GM18505 (cell line): ENCODE measurements at regions not wholly inside any gene's neighbourhood (a gene's known extent, or its start where the extent isn't known, plus 50 kb on each side); places are given as distances from the start of the nearest gene placed in this dataset.
A peak's percentile ranks its signal among the peaks of the same experiment; 100 is the strongest.

Experiments
- ATAC-seq: cut with Tn5 transposase; IDR thresholded peaks from one replicate; pipeline ENCODE4 v1.9.1; 2021; ENCODE audit not compliant: unreplicated experiment
- POLR2A ChIP-seq: IDR thresholded peaks from 4 replicates; pipeline ENCODE4 v1.6.1; 2011; ENCODE audit warnings: borderline replicate concordance; ENCODE audit not compliant: insufficient read depth, insufficient read length; ENCODE audit errors: extremely low read depth

DNA sequence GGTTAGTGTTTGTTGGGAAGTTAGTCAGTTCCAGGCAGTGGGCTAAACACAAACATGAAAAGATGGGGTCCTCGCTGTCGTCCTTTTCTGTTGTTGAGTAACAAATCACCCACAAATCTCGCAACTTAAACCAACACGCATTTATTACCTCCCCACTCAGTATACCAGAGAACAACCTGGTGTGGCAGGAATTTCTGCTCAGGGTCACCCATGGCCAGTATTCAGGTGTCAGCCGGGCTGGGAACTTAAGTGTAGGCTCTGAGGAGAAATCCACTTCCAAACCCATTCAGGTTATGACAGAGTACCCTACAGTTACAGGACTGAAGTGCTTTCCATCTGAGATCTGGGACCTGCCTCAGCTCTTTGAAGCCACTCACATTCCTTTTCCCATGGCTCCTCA lies 73.6 kb upstream of the SP4 start:
- TF ChIP-seq POLR2A: no peak

DNA sequence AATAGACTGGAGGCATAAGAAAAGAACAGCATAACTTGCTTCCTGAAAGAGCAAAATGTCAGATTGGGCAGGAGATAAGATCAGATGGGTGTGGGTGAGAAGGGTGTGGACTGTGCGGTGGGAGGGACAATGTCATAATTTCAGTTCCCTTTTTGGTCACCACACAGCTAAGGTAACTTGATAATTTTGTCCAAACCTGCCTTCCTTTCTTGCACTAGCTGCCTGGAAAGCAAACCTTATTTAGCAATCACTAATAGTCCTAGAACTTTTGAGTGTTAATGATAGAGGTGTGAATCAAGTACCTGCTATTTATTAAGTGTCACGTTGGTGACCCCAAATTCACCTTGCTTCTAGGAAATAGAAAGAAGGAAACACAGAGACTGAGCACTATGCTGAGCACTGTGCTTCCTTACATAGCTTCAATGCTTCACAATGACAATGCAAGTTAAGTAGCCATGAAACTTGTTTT lies 72.4 kb upstream of the SP4 start:
- TF ChIP-seq POLR2A: no peak
- ATAC-seq: peak; percentile 75

More for the DNA sequence above, 73.6 kb upstream of the SP4 start:
- no peak for ATAC-seq

- no peak for TF ChIP-seq POLR2A
- no peak for ATAC-seq
These were observed 71.3 kb upstream of the SP4 start for GRCh38 chr7:21356616-21357015.

DNA sequence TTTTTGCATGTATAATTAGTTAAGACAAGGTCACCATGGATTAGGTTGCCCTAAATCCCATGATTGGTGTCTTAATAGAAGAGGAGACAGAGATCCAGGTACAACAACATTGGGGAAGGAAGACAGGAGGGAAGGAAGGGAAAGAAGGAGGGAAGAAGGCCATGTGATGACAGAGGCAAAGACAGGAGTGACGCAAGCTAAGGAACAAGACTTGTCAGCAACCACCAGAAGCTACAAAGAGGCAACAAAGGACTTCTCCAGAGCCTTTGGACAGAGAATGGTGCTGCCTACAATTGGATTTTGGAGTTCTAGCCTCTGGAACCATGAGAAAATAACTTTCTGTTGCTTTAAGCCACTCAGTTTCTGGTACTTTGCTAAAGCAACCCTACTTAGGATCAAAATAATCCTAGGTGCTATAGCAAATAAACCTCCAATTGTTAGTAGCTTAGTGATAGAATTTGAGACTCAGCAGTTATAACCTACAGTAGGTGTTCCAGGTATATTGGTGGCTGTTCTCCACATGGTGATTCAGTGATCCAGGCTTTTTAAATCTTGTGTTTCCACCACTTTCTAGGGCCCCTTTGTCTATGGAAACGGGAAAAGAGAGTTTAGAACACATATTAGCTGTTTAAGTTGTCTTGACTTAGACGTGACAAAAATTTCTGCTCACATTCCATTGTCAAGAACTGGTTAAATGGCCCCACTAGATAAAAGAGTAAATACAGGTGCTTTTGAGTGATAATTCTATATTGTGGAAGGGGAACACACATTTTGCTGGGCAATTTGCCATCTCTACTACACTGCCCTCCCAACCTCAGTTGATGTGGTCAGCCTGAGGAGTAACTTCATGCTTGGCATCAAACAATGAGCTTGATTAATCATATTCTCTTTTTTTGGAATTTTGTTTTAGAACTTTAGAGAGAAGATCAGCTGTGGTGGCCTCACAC lies 70.5 kb upstream of the SP4 start:
- no peak for ATAC-seq
- TF ChIP-seq POLR2A: no peak

DNA sequence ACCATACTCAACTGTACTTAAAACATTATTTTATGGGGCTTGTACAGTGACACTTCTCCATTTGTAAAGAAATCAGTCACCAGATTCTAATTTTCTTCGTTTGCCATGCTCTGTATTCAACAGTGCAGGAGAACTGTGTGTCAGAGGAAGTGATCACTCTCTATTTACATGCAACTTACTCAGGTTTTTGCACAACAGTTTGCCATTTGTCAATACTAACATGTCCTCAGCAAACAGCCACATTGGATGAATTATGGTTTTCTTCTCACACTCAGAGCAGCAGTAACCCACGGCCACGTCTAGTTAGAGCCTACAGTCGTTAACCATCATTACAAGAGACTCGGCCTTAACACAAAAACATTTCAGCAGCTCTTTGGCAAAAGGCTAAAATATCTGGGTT lies 69.2 kb upstream of the SP4 start:
- ATAC-seq: no peak
- no peak for TF ChIP-seq POLR2A

- no peak for TF ChIP-seq POLR2A
- ATAC-seq: no peak
These were observed 68.7 kb upstream of the SP4 start for GRCh38 chr7:21359163-21359562.

DNA sequence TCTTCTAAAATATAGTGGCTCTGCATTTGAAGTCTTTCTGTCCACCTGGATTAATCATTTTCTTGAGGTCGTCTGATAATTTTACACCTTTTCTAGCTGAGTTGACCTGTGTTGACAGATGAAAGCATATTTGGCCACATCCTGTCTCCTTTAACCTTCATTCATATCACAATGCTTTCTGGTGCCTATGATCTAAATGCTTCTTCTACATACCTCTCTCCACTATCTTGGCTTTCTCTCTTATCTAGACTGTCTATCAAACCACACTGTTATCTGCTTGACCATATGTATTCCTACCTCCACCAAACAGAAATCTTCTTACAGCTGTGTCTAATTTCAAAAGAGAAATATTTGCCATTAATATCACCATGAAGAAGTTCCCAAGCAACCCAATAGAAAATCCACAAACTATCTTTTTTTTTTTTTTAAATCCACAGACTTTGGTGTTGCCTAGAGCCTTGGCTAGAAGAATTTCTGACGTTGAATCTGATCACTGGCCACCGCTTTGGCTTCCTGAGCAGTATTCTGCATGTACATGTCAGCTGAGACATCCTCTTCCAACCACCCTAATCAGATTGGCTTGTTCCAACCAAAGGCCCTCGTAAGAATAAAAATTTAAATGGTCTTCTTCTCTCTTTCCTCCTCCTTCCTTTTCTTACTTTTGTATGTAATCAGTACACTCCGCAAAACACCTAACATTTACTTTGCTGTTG lies 66.3 kb upstream of the SP4 start:
- TF ChIP-seq POLR2A: no peak
- no peak for ATAC-seq

- no peak for TF ChIP-seq POLR2A
- peak; percentile 79 for ATAC-seq
These were observed 63.0 kb upstream of the SP4 start for GRCh38 chr7:21364801-21365271.

DNA sequence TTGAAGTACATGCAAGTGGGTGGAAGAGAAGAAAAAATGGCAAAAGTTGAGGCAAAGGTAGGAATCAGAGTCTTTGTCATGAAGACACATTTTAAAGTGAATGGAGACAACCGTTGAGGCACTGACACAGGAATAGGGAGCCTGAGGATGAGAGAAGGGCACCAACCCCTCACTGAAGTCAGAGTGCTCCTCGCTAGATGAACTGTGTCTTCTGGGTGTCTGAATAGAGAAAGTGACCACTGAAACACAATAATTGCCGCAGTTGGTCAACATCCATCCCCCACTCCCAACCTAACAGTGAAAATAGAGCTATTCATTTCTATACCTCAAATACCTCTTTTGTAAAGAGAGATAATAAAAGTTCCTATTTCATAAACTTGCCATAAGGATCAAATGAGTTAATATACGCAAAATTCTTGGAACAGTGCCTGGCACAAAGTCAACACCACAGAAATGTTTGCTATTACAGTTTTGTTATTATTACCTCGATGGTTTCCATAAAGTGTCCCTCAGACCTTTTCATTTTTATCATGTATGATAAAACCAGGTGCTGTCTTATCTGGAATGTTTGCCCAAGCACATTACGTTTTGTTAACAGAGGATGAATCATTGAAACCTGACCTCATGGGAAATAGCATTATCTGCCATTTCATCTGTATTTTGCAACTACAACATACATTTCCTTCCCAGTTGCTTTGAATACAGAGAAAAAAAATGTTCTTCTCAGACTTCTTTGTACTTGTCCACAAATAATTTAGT lies 61.8 kb upstream of the SP4 start:
- ATAC-seq: no peak
- no peak for TF ChIP-seq POLR2A

DNA sequence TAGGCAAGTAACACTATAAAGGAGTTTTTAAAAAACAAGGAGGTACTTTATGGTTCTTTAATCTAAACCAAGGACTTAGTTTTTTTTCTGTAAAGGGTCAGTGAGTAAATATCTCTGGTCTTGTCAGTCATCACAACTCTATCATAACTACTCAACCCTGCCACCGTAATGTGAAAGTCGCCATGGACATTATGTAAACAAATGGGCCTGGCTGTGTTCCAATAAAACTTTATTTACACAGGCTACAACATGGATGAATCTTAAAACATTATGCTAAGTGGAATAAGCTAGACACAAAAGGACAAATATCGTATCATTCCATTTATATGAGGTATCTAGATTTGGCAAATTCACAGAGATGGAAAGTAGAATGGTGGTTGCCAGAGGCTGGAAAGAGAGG lies 60.8 kb upstream of the SP4 start:
- ATAC-seq: no peak

GRCh38 chr7:21367537-21367936 lies 60.3 kb upstream of the SP4 start:
- ATAC-seq: no peak
- no peak for TF ChIP-seq POLR2A

More for the DNA sequence above, 60.8 kb upstream of the SP4 start:
- TF ChIP-seq POLR2A: no peak

- TF ChIP-seq POLR2A: no peak
- ATAC-seq: no peak
These were observed 59.6 kb upstream of the SP4 start for GRCh38 chr7:21368317-21368716.

GRCh38 chr7:21370283-21370982 lies 57.5 kb upstream of the SP4 start:
- no peak for TF ChIP-seq POLR2A
- no peak for ATAC-seq

- no peak for TF ChIP-seq POLR2A
- ATAC-seq: no peak
These were observed 56.5 kb upstream of the SP4 start for GRCh38 chr7:21371360-21371759.
